GM23338 (cell line): ENCODE measurements at regions not wholly inside any gene's neighbourhood (a gene's known extent, or its start where the extent isn't known, plus 50 kb on each side); places are given as distances from the start of the nearest gene placed in this dataset.

Experiments used
- ATAC-seq: fragments of 200-7000 bp; cut with Tn5 transposase; 3 replicates; pipeline ENCODE4 v1.9.1; 2020
- DNase-seq: peaks from one replicate; pipeline ENCODE4 v3.0.0-alpha.2; 2015; ENCODE audit warnings: low spot score
- H2AFZ ChIP-seq: fragments of 200-600 bp; sonication (generic); 2 replicates; pipeline ENCODE4 v1.8.0; 2016; ENCODE audit warnings: antibody characterized with exemption, mild to moderate bottlenecking, moderate library complexity
- H3F3A ChIP-seq: fragments of 200-600 bp; sonication (generic); replicated peaks from 2 replicates; pipeline ENCODE4 v1.8.0; 2017; ENCODE audit warnings: antibody characterized with exemption, mixed run types, low read depth
- H3K27ac ChIP-seq: fragments of 200-600 bp; sonication (generic); 2 replicates; pipeline ENCODE4 v1.6.1; 2016; ENCODE audit warnings: low read depth
- H3K27me3 ChIP-seq: fragments of 200-600 bp; sonication (generic); 2 replicates; pipeline ENCODE4 v1.8.0; 2016; ENCODE audit warnings: mild to moderate bottlenecking, mixed run types, moderate library complexity; ENCODE audit not compliant: insufficient read depth
- H3K36me3 ChIP-seq: fragments of 200-600 bp; sonication (generic); 2 replicates; pipeline ENCODE4 v1.8.0; 2016; ENCODE audit warnings: mild to moderate bottlenecking; ENCODE audit not compliant: insufficient read depth
- H3K4me1 ChIP-seq: fragments of 200-600 bp; sonication (generic); 2 replicates; pipeline ENCODE4 v1.8.0; 2016; ENCODE audit warnings: mild to moderate bottlenecking, moderate library complexity; ENCODE audit not compliant: insufficient read depth
- H3K4me2 ChIP-seq: fragments of 200-600 bp; sonication (generic); 2 replicates; pipeline ENCODE4 v1.7.1; 2017; ENCODE audit warnings: mixed run types
- H3K4me3 ChIP-seq: fragments of 200-600 bp; sonication (generic); 2 replicates; pipeline ENCODE4 v1.6.1; 2016; ENCODE audit warnings: mixed run types
- H3K79me2 ChIP-seq: fragments of 200-600 bp; sonication (generic); replicated peaks from 2 replicates; pipeline ENCODE4 v1.8.0; 2017; ENCODE audit warnings: mild to moderate bottlenecking; ENCODE audit not compliant: insufficient read depth
- H3K9me2 ChIP-seq: fragments of 200-600 bp; sonication (generic); 2 replicates; pipeline ENCODE4 v1.8.0; 2017; ENCODE audit not compliant: insufficient read depth
- H4K20me1 ChIP-seq: fragments of 200-600 bp; sonication (generic); replicated peaks from 2 replicates; pipeline ENCODE4 v1.8.0; 2017; ENCODE audit warnings: mild to moderate bottlenecking; ENCODE audit not compliant: insufficient read depth
- H3K27ac Mint-ChIP-seq: 2 replicates; pipeline ENCODE4 v1.8.0; 2020; ENCODE audit warnings: inconsistent platforms, mild to moderate bottlenecking, moderate library complexity, mixed read lengths
- H3K27me3 Mint-ChIP-seq: 3 replicates; pipeline ENCODE4 v1.8.0; 2022; ENCODE audit warnings: low read depth, mild to moderate bottlenecking, moderate library complexity, mixed read lengths, inconsistent platforms; ENCODE audit not compliant: insufficient read depth, poor library complexity
- H3K36me3 Mint-ChIP-seq: 3 replicates; pipeline ENCODE4 v1.8.0; 2021; ENCODE audit warnings: low read depth, mild to moderate bottlenecking, inconsistent platforms, moderate library complexity, mixed read lengths
- H3K4me1 Mint-ChIP-seq: 3 replicates; pipeline ENCODE4 v1.8.0; 2020; ENCODE audit warnings: mild to moderate bottlenecking, inconsistent platforms, mixed read lengths
- H3K4me3 Mint-ChIP-seq: 3 replicates; pipeline ENCODE4 v1.8.0; 2021; ENCODE audit warnings: moderate library complexity, mild to moderate bottlenecking, inconsistent platforms, mixed read lengths
- H3K9me3 Mint-ChIP-seq: 3 replicates; pipeline ENCODE4 v1.8.0; 2020; ENCODE audit warnings: moderate library complexity, mild to moderate bottlenecking, inconsistent platforms, mixed read lengths
- CREB1 ChIP-seq: fragments of 250-450 bp; sonication (Bioruptor Pico); IDR thresholded peaks from 2 replicates; pipeline ENCODE4 v1.5.0; 2020; ENCODE audit warnings: low read depth, mild to moderate bottlenecking, moderate library complexity
- CTCF ChIP-seq, 2 experiments: fragments of 200-600 bp in 1 of 2; sonication (generic) in 1 of 2; conservative IDR thresholded peaks; 2 replicates each; pipeline versions ENCODE4 v1.5.1 to v1.6.1; 2016 to 2017; ENCODE audit warnings: antibody characterized with exemption in 2 of 2, low read depth in 2 of 2, mild to moderate bottlenecking in 2 of 2, moderate library complexity in 1 of 2
- EZH2 ChIP-seq: fragments of 200-600 bp; sonication (generic); IDR thresholded peaks from one replicate; pipeline ENCODE4 v1.8.0; 2017; ENCODE audit warnings: antibody characterized with exemption, mild to moderate bottlenecking, low read depth; ENCODE audit not compliant: unreplicated experiment
- EZH2phosphoT487 ChIP-seq: fragments of 200-600 bp; sonication (generic); IDR thresholded peaks from one replicate; pipeline ENCODE4 v1.8.1; 2018; ENCODE audit warnings: antibody characterized with exemption; ENCODE audit not compliant: unreplicated experiment
- JUNB ChIP-seq: IDR thresholded peaks from one replicate; pipeline ENCODE4 v1.6.1; 2016; ENCODE audit warnings: antibody characterized with exemption; ENCODE audit not compliant: unreplicated experiment
- NANOG ChIP-seq: IDR thresholded peaks from 2 replicates; pipeline ENCODE4 v1.6.1; 2016; ENCODE audit warnings: antibody characterized with exemption, borderline replicate concordance
- POLR2AphosphoS5 ChIP-seq: IDR thresholded peaks from 2 replicates; pipeline ENCODE4 v1.6.1; 2016; ENCODE audit warnings: antibody characterized with exemption, low read depth
- STAT1 ChIP-seq: IDR thresholded peaks from one replicate; pipeline ENCODE4 v1.6.1; 2016; ENCODE audit warnings: antibody characterized with exemption; ENCODE audit not compliant: unreplicated experiment
- ZNF114 ChIP-seq: fragments of 250-450 bp; sonication (Bioruptor Pico); IDR thresholded peaks from 2 replicates; pipeline ENCODE4 v1.5.0; 2020; ENCODE audit warnings: mild to moderate bottlenecking, moderate library complexity
- ZNF331 ChIP-seq: fragments of 250-450 bp; sonication (Bioruptor Pico); IDR thresholded peaks from 2 replicates; pipeline ENCODE4 v1.5.0; 2020; ENCODE audit warnings: low read depth, mild to moderate bottlenecking, moderate library complexity
- ZNF462 ChIP-seq: fragments of 250-450 bp; sonication (Bioruptor Pico); IDR thresholded peaks from 2 replicates; pipeline ENCODE4 v1.5.0; 2020; ENCODE audit warnings: mild to moderate bottlenecking, moderate library complexity
- TF ChIP-seq, protein P1 (sequence below): IDR thresholded peaks from 2 replicates; pipeline ENCODE4 v1.6.1; 2016; ENCODE audit warnings: antibody characterized with exemption
- TF ChIP-seq, protein P2 (sequence below): IDR thresholded peaks from one replicate; pipeline ENCODE4 v1.6.1; 2018; ENCODE audit warnings: antibody characterized with exemption; ENCODE audit not compliant: unreplicated experiment

DNA sequence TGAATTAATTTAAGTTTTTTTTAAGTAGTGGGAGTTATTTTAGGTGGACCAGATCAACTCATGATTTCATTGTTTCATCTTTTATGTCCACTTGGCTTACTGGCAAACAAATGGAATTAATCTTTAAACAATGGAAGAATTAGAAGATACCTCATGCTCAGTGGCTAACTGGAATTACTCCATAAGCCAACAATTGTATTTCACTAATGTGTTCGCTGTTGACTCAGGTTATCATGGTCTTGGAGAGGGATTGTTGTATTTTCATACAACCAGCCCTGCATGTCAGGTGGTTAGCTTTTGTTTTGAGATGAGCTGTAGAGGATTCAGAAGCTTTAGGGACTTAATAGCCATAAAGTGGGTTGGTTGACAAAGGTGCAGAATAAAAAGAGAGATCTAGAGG is 57.2 kb upstream of the HMCN1 start:
- Histone ChIP-seq H3K9me2 (0 out of 2 replicates have a peak, but pooled peaks cover 3% of the 10 kb centered on the region), H2AFZ (no peak overlapping the region), H3K27ac (no peak overlapping the region), H3K36me3 (no peaks in the 10 kb centered on the region), H3K4me3 (no peak overlapping the region), H3K4me1 (0 out of 2 replicates have a peak, but pooled peaks cover 8% of the 10 kb centered on the region), H3K4me2 (no peak overlapping the region), H3K27me3 (no peaks in the 10 kb centered on the region), H4K20me1 (no peaks in the 10 kb centered on the region), H3K79me2 (no peaks in the 10 kb centered on the region), H3F3A (no peaks in the 10 kb centered on the region)
- DNase-seq (no peak), ATAC-seq (no peak)
- Mint-ChIP-seq H3K9me3 (no peaks in the 10 kb centered on the region), H3K4me3 (no peak overlapping the region), H3K4me1 (peaks cover 16% of the 10 kb centered on the region), H3K36me3 (no peaks in the 10 kb centered on the region), H3K27ac (no peak overlapping the region), H3K27me3 (no peaks in the 10 kb centered on the region)
- TF ChIP-seq EZH2phosphoT487 (no peak), NANOG (no peak), EZH2 (no peak), ZNF462 (no peak), JUNB (no peak), STAT1 (no peak), CTCF (conservative IDR thresholded peaks at IDR 0.05; ENCODE audit: low read depth in 2 of 2) (no peak), CREB1 (CRISPR knock-in tag) (no peak), ZNF331 (CRISPR knock-in tag) (no peak), ZNF114 (CRISPR knock-in tag) (no peak), POLR2AphosphoS5 (no peak)
- TF ChIP-seq, protein P1, sequence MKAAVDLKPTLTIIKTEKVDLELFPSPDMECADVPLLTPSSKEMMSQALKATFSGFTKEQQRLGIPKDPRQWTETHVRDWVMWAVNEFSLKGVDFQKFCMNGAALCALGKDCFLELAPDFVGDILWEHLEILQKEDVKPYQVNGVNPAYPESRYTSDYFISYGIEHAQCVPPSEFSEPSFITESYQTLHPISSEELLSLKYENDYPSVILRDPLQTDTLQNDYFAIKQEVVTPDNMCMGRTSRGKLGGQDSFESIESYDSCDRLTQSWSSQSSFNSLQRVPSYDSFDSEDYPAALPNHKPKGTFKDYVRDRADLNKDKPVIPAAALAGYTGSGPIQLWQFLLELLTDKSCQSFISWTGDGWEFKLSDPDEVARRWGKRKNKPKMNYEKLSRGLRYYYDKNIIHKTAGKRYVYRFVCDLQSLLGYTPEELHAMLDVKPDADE: no peak
- TF ChIP-seq, protein P2, sequence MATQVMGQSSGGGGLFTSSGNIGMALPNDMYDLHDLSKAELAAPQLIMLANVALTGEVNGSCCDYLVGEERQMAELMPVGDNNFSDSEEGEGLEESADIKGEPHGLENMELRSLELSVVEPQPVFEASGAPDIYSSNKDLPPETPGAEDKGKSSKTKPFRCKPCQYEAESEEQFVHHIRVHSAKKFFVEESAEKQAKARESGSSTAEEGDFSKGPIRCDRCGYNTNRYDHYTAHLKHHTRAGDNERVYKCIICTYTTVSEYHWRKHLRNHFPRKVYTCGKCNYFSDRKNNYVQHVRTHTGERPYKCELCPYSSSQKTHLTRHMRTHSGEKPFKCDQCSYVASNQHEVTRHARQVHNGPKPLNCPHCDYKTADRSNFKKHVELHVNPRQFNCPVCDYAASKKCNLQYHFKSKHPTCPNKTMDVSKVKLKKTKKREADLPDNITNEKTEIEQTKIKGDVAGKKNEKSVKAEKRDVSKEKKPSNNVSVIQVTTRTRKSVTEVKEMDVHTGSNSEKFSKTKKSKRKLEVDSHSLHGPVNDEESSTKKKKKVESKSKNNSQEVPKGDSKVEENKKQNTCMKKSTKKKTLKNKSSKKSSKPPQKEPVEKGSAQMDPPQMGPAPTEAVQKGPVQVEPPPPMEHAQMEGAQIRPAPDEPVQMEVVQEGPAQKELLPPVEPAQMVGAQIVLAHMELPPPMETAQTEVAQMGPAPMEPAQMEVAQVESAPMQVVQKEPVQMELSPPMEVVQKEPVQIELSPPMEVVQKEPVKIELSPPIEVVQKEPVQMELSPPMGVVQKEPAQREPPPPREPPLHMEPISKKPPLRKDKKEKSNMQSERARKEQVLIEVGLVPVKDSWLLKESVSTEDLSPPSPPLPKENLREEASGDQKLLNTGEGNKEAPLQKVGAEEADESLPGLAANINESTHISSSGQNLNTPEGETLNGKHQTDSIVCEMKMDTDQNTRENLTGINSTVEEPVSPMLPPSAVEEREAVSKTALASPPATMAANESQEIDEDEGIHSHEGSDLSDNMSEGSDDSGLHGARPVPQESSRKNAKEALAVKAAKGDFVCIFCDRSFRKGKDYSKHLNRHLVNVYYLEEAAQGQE: no peak
